OCI-LY1 (cell line): ENCODE measurements at regions not wholly inside any gene's neighbourhood (a gene's known extent, or its start where the extent isn't known, plus 50 kb on each side); places are given as distances from the start of the nearest gene placed in this dataset.

Experiments used
- CTCF ChIP-seq: fragments of 200-600 bp; sonication (generic), shearing (Covaris generic); IDR thresholded peaks from 2 replicates; pipeline ENCODE4 v1.5.1; 2017; ENCODE audit warnings: mild to moderate bottlenecking, antibody characterized with exemption, low read length, moderate library complexity, mixed read lengths
- EZH2 ChIP-seq: fragments of 200-600 bp; sonication (generic), shearing (Covaris generic); IDR thresholded peaks from 2 replicates; pipeline ENCODE4 v1.8.0; 2017; ENCODE audit warnings: borderline replicate concordance, mixed run types, mild to moderate bottlenecking, antibody characterized with exemption, low read length, moderate library complexity, mixed read lengths

GRCh38 chr18:53603276-53603675, 621.2 kb downstream of the MBD2 start:
- no peak for TF ChIP-seq EZH2
- TF ChIP-seq CTCF = no peak
